OCI-M1 (cell line): ENCODE measurements at regions not wholly inside any gene's neighbourhood (a gene's known extent, or its start where the extent isn't known, plus 50 kb on each side); places are given as distances from the start of the nearest gene placed in this dataset.

Experiments
- DNase-seq: peaks from one replicate; lab custom pipeline; 2025; lab: John Stamatoyannopoulos, UW

DNA sequence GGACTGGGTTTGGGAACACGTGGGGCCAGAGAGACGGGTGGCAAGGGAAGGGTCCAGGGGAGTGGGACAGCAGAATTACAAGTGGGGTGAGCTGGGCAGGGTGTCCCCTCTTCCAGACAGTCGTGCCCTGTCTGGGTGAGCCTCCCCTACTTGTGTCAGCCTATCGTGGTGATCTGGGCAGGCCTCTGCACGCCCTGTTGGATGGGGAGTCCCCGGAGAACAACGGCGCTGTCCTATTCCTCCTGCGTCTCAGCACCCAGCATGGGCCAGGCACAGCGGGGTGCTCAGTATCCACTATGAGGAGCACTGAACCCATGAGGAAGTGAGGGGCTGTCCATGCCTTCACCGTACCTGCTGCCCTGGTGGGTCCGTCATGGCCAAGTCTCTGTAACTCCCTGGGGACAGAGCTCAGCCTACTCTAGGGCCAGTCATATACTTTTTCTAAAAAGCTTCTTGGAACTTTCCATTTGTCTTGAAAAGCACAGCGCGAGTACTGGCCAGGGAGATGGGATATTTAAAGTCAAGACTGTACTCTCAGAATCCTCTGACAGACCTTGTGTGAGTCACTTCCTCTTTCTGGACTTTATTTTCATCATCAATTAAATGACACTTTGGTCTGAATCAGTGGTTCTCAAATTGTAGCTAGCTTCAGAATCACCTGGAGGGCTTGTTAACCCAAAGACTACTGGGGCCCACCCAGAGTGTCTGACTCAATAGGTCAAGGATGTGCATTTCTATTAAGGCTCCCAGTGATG, 81.7 kb upstream of the NECTIN1 start:
- DNase-seq = peak; percentile 22

DNA sequence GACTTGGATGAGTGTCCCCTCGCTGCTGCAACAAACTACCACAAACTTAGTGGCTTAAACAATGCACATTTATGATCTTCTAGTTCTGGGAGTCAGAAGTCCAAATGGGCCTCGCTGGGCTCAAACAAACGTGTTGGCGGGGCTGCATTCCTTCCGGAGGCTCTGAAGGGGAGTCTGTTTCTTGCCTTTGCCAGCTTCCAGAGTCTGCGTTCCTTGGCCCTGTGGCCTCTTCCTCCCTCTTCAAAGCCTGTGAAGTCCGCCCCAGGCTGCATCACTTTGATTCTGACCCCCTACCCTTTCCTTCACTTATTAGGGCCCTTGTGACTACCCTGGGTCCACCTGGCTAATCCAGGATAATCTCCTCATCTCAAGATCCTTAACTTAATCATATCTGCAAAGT, 80.3 kb upstream of the NECTIN1 start:
- DNase-seq = no peak

DNA sequence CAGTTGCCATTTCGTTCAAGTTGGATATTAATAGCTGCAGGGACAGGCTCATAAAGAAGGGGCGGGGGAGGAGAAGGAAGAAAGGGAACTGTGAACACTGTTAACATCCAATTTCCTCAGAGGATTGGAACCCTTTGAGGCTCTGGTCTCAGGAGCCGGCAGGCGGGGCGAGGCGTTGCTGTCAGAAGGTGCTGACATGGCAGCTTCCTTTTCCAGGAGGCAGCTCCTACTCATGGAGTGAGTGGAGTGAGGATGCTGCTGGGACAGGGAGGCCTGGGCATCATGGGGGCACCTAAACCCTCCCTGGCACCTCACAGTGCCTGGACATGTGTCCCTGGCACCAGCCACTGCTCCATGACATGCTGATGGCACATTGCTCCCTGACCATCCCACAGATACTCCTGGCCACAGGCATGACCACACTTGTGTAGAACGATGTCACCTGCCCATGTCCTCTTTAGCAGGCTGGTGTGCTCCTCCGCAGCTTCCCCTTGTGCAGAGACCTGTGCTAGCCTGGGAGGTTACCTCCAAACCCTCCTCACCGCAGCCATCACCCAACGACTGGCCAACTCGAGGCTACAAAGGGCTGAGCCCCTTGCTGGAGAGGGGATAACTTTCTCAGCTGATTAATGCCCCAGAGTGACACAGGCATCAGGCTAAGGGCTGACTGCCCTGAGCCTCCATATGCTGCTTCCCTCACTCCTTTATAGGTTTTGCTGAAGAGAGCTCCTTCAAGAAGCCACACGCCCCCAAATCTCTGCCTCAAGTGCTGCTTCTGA, 79.6 kb upstream of the NECTIN1 start:
- DNase-seq = no peak

DNA sequence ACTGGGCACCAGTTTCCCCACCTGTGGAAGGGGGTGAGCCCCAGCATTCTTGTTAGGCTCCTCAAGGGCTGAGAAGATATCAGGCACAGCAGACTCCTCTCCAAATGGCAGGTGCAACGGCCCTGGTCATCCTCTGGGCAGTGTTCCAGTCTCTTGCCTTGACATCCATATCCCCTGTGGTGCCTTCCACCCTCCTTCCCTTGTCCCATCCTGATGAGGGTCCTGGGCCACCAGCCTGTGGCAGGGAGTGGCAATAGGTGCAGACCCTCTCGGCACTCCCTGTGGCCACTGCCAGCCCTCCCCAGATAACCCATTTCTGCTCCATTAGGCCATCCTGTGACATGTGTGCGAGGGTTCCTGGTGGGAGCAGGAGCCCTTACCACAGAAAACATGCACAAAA, 78.8 kb upstream of the NECTIN1 start:
- no peak for DNase-seq

DNA sequence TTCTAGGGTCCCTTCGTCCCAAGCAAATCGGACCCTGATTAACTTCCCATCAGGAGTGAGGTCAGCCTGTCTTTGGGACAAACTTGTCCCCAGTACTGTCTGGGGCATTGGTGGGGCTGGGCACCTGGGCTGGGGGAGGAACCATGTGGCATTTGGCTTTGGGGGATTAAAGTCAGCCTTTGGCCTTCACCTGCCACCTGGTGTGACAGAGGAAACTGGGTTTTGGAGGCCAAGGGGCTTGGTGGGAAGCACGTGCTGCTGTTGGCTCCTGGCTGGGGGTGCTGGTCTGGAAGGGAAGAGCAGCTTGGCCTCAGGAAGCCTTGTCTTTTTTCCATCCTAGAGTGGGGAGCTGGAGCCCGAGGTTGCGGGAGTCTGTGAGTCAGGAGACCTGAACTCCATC, 78.4 kb upstream of the NECTIN1 start:
- DNase-seq = no peak

DNA sequence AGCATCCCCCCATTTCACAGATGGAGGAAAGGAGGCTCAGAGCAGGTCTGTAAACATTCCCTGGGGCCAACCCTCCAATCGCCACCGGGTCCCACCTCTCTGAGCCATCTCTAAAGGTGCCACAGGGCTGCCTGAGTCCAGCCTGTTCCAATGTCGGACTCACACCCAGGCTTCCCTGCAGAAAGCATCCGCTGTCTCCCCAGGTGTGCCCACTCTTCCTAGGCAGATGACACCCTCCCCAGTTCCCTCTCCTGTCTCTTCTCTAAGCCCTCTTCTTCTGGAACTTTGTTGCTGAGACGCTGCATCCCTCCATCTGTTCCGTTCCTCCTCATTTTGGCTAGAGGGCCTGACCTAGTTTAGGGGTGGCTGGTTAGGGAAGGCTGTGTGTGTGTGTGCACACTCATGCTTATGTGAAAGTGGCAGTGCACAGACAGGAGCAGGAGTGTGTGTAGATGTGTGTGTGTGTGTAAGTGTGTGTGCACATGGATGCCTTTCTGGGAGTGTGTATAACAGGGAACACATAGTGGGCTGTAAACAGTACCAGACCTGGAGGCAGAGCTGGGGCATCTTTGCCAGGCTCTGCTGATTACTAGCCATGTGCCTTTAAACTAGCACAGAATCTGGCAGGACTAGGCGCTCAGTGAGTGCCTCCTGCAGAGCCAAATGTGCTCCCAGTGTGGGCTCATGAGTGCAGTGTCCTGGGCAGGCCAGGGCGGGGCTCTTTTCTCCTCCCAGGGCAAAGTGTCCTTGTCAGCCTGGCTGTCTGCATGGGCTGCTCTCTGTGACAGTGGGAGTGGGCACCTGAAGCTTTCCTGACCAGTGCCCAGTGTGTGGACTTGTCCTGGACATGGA, 77.3 kb upstream of the NECTIN1 start:
- DNase-seq = no peak

DNA sequence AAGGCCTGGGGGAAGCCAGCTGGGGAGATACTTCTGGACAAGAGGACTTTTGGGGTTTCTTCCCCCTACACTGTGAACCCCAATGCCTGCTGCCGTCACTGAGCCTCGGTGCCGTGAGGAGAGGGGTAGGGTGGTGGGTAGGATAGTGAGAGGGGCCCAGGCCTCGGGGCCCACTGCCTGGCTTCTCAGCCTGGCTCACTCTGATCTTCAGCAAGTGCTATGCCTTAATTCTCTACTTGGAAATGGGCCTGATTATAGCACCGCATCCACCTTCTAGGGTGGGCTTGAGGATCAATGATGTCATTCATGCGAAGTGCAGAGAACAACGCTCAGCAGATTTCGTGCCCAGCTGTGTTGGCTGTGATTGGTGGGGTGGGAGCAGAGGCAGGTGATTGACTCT, 76.7 kb upstream of the NECTIN1 start:
- DNase-seq = no peak

DNA sequence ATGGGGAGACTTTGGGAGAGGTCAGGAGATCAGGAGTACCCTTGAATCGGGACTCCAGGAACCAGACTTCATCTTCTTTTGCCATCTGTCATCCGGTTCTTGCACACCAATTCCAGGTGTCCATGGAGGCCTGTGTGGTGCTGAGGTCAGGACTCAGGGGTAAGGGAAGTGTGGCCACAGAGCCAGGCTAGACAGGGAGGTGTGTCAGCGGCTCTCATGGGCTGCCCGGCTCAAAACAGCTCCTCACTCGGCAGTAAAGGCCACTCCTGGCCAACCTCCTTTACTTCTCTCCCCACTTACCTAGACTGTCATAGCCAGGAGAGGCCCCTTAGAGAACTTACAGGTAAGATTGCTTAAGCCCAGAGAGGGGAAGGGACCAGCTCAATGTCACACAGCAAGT, 75.7 kb upstream of the NECTIN1 start:
- no peak for DNase-seq

DNA sequence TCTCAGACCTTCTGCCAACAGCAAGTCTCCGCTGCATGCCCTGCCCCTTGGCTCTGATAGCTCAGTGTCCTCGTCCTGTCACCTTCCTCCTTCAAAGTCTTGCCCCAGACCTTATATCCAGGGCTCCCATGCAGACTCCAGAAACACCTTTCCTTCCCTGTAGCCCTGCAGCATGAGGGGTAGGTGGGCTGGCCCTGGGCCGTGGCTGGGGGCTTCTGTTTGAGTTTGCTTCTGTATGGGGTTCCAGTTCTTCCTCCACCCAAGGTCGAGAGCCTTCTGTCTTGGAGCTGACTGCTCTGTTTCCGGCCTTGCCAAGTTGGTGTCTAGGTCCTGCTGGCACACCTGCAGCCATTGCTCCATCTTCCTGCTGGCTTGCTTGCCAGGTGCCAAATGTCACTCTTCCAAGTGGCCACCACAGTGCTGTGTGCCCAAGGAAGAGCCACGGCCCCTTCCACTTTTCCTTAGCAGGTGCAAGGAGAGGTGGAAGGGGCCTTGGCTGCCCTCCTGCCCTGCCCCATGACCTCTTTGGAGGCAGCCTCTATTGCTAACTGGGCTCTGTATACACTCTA, 74.8 kb upstream of the NECTIN1 start:
- no peak for DNase-seq

DNA sequence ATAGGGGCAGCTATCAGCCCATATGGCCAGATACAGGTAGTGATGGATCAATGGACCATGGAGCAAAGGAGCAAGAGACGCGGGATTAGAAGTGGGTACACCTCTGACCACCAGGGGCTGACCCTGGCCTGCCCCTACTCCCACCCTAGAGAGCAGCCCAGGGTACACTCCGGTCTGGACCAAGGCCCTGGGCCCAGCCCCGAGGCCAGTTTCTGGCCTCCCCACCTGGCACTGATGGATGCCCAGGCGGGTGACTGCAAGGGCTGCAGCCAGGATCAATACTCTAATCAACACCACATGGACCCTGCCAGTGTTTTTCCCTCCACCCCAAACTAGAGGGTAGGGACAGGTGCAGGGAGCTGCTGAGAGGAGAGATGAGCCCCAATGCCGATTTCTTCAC, 74.1 kb upstream of the NECTIN1 start:
- DNase-seq = no peak

DNA sequence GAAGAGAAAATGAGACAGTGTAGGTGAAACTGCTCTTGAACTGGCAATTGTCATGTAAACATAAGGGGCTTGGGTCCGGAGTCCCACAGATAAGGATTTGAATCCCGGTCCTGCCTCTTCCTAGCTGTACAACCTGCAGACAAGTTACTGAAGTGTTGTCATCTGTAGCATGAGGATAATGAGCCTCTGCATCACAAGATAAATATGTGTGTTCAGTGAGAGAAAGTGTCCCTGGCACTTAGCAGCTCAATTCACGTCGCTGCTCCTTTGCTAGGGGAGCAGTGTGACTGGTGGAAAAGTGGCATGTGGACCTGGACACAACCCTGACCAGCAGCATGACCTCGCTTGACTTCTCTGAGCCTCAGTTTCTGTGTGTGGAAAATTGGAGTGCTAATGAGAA, 73.7 kb upstream of the NECTIN1 start:
- no peak for DNase-seq

DNA sequence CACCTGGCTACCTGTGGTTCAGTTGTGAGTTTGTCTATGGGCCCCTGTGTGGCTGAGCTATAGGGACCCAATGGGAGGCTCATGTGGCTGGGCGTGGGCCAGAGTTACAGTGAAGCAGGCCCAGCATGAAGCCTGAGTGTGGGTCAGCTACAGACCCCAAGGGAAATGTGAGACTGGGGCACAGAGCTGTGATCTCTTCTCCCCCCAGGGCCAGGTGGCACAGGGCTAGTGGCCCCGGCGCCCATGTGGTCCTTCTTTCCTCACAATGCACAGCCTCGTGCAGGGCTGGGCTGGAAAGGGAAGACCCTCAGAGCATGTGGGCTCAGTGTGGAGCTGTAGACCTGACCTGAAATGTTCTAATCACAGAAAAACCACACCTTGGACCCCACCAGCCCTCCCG, 71.6 kb upstream of the NECTIN1 start:
- DNase-seq = no peak

DNA sequence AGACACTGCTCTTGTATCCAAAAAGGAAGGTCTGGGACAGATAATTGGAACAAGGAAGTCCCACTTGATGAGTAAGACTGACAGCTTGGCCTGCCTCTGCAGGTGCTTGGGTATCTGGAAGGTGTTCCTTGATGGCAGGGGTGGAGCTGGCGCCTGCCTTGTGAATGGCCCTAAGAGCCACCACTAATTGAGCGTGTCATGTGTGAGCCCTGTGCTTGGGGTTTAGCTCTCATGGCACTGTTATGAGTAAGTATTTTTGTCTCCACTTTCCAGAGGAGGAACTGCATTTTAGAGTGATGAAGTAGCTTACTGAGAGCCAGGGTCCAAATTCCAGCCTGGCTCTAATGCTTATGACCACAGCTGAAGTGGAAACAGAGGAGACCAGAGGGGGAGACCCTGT, 71.2 kb upstream of the NECTIN1 start:
- no peak for DNase-seq

DNA sequence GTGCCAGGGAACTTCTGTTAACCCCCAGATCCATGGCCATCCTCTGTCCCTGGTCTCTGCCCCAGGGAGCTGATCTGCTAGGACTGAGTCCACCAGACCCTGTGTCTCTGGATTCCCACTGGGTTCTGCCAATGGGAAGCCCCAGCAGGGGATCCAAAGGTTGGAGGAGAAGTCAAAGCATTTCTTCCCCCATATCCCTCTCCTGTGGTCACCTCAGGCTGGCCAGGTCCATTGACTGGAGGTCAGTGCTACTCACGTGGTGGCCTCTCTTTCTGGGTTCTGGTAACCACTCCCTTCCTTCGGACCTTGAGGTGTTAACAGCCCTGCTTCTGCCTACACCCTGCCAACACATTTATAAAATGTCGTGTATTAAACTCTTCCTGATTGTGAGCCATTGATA, 69.7 kb upstream of the NECTIN1 start:
- DNase-seq = no peak

DNA sequence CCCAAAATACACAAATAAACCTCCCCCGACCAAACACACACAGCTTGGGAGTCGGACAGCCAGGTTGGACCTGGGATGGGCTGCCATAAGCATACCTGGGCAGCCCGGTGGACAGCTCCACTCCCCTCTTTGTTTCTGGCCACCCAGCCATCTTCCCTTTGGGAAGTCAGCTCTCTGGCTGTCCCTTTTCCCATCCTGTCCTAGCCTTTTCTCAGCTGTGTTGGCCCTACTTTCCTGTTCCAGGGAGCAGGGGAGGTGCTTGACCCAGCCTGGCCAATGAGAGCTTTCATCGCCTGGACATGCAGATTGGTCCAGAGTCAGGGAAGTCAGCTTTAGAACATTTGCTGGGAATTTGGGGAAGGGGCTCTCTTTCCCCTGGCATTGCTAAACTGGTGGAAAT, 68.7 kb upstream of the NECTIN1 start:
- DNase-seq = no peak

DNA sequence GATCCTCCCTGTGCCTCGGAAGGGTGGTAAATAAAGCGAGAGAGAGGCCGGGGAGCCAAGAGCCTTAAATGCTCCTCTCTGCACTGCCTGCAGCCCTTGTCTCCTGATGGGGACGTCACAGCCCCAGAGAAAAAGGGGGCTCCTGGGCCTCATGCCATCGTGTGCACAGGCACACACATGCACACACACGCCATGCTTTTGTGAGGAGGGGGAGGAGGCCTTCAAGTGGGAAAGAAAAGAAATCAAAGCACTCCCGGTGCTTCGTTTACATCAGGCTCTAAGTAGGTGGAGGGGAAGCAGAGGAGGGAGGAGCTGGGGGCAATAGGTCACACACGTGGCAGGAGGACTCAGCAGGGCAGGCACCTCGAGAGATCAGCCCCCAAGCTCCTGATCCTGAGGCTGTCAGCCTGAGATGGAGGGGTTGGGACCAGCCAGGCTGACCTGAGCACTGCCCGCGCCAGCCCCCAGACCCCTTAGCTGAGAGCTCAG, 68.2 kb upstream of the NECTIN1 start:
- no peak for DNase-seq

DNA sequence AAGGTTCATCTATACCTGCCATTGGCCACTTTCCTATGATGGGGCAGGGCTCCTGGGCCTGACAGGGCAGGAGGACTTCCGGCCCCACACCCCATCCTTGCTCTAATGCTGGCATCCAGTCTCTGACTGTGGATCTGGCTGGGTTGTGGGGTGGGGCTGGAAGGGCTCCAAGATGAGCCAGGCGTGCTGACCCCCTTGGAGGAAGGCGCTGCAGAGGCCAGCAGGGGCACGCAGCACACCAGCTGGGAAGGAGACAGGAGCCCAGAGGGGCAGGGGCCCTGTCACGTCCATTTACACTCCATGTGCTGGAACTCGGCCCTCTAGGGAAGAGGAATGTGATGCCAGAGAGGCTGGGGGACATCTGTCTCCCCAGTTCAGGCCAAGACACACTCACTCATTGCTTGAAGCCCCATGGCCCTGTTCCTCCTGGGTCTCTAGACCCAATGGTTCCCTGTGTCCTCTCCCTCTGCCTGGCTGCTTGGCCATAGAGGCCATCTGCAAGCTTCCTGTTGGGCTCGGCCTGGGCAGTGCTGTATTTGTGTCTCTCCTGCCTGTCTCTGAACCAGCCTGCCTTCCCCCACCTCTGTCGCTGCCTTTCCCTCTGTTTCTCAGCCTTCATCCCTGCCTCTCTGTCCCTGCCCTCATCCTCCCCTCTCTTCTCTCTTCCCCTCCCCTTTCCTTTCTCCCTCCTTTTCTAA, 67.5 kb upstream of the NECTIN1 start:
- DNase-seq = no peak

DNA sequence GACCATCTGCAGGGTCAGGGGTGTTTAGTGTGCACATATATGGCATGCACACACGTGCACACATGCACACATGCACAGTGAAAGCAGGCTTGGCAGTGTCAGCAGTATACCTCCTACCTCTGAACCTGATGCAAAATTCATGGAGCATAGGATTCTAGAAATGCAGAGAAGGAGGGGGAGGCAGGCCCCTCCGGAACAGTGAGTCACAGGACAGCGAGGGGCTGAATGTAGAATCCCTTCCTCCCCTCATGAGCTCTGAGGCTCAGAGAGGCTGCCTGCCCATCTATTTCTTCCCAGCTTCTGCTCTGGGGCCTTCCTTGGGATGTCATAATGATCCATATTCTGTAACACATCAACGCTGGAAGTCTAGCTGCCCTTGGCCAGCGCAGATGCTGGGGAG, 66.7 kb upstream of the NECTIN1 start:
- no peak for DNase-seq

DNA sequence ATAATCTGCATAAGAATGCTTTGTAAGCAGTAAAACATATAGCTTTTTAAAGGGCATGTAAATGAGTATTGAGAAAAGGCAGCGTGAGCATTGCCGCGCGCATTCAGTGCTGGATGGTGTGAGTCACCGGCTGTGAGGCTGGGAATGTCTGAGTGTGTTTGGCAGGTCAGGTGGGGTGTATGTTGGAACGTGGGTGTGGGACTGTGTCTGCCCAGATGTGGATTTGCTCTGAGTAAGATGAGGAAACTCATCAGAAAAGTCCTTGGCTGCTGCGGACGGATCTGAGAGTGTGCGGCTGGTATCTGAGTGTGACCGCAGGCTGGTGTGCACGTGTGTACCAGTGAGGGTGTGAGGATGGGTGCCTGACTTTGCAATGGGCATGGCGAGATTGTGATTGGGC, 66.2 kb upstream of the NECTIN1 start:
- no peak for DNase-seq

DNA sequence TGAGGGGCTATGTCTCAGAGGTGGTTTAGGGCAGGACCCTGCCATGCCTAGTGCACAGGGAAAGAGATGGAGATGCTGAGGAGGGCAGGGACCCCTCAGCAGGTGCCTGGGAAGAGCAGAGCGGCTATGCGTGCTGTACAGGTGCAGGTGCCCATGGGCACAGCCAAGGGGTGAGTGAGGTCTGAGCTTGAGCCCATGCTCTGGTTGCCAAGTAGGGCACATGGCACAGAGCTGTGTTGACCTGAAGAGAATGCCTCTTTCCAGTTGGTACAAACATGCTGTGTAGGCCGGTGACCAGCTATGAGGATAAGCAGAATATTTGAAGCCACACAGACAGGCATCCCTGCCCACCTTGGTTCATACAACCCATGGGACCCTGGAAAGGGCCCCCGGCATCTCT, 65.8 kb upstream of the NECTIN1 start:
- DNase-seq = no peak

DNA sequence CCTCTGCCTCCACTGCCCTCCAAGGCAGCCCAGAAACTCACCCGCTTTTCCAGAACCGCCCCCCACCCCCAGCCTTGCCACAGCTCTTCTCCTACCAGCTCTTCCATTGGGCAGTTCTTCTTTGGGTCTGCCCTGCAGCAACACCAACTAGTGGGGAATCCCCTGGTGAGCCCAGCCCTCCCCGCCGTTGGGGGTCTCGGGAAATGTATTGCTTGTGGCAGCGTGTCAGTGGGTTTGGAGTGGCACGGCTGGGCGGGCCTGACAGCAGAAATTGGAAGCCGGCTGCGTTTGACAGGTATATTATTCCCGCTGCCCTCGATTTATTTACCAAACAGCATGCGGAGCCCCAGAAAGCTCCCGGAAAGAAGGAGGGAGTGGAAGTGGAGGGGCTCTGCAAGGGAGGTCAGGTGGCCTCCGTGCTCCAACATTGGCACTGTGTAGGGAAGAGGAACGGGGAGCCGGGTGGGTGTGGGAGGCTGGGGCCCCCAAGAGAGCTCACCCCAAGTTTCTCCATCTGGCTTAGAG, 65.2 kb upstream of the NECTIN1 start:
- DNase-seq = no peak
